HCT116 (cell line): ENCODE measurements at regions not wholly inside any gene's neighbourhood (a gene's known extent, or its start where the extent isn't known, plus 50 kb on each side); places are given as distances from the start of the nearest gene placed in this dataset.
A peak's percentile ranks its signal among the peaks of the same experiment; 100 is the strongest.

Experiments used
- ATAC-seq: fragments of 200-7000 bp; cut with Tn5 transposase; 2 replicates; pipeline ENCODE4 v1.9.1; 2020; ENCODE audit warnings: mild to moderate bottlenecking, moderate library complexity
- BruUV-seq: library from RNA; stranded (reverse); fragments of 400-500 nt; replicated peaks from 2 replicates; lab custom pipeline; 2021; lab: Mats Ljungman, UMichigan
- CTCF ChIA-PET: fragments of 300-600 bp; sonication (Branson Sonifier 250); formaldehyde crosslinking; loops from one replicate; lab custom pipeline; 2021; ENCODE audit warnings: antibody characterized with exemption; lab: Charles Lee
- POLR2A ChIA-PET: fragments of 300-600, 350-600 bp; sonication (Branson Sonifier 250); formaldehyde crosslinking; loops from one replicate; lab custom pipeline; 2021; ENCODE audit warnings: antibody characterized with exemption; lab: Charles Lee
- RAD21 ChIA-PET, 2 experiments: fragments of 300-600 bp; sonication (Branson Sonifier 250); formaldehyde crosslinking; loops; one replicate each; lab custom pipeline; 2023; ENCODE audit warnings: low total read pairs in 2 of 2; ENCODE audit not compliant: uncharacterized antibody in 2 of 2, unreplicated experiment in 2 of 2, low non-redundant PET in 1 of 2; lab: Charles Lee
- DNase-seq: peaks from one replicate; pipeline ENCODE4 v3.0.0-alpha.2; 2010; ENCODE audit warnings: low read depth, low spot score
- H2AFZ ChIP-seq: fragments of 200-600 bp; shearing (Covaris generic), sonication (generic); 2 replicates; pipeline ENCODE4 v1.6.1; 2017; ENCODE audit warnings: low read depth, mixed run types, mixed read lengths, antibody characterized with exemption, low read length; ENCODE audit not compliant: poor library complexity, severe bottlenecking
- H3K27ac ChIP-seq: 2 replicates; pipeline ENCODE4 v1.5.1; 2012; ENCODE audit warnings: low read depth, low read length
- H3K27me3 ChIP-seq: fragments of 200-600 bp; sonication (generic); 2 replicates; pipeline ENCODE4 v1.6.1; 2016; ENCODE audit warnings: mixed run types, low read length, mixed read lengths; ENCODE audit not compliant: insufficient read depth
- H3K36me3 ChIP-seq, 2 experiments: fragments of 200-500 bp in 1 of 2; fragments of 200-600 bp in 1 of 2; sonication (Bioruptor generic) in 1 of 2; sonication (generic) in 1 of 2; 2 replicates each; pipeline versions ENCODE4 v1.5.1 to v1.6.1; 2014 to 2016; ENCODE audit warnings: low read length in 2 of 2, inconsistent platforms in 1 of 2, mixed read lengths in 1 of 2, mixed run types in 1 of 2; ENCODE audit not compliant: insufficient read depth in 2 of 2, control insufficient read depth in 1 of 2
- H3K4me1 ChIP-seq, 2 experiments: fragments of 200-600 bp in 1 of 2; sonication (generic) in 1 of 2; 2 replicates each; pipeline versions ENCODE4 v1.5.1 to v1.6.1; 2012 to 2017; ENCODE audit warnings: low read length in 2 of 2, inconsistent platforms in 1 of 2, mild to moderate bottlenecking in 1 of 2, mixed read lengths in 1 of 2, mixed run types in 1 of 2, moderate library complexity in 1 of 2; ENCODE audit not compliant: insufficient read depth in 2 of 2, control insufficient read depth in 1 of 2
- H3K4me2 ChIP-seq: fragments of 200-600 bp; sonication (generic); 2 replicates; pipeline ENCODE4 v1.6.1; 2017; ENCODE audit warnings: mixed run types, low read length, mixed read lengths
- H3K4me3 ChIP-seq, 2 experiments: fragments of 200-600 bp in 1 of 2; sonication (generic) in 1 of 2; replicated peaks in 1 of 2; 2 replicates each; pipeline ENCODE4 v1.5.1; 2011 to 2016; ENCODE audit warnings: low read length in 2 of 2, control low read depth in 1 of 2, low read depth in 1 of 2, mild to moderate bottlenecking in 1 of 2, mixed read lengths in 1 of 2, mixed run types in 1 of 2
- H3K79me2 ChIP-seq: fragments of 200-600 bp; sonication (generic); 2 replicates; pipeline ENCODE4 v1.6.1; 2017; ENCODE audit warnings: mild to moderate bottlenecking, mixed run types, low read length, moderate library complexity, mixed read lengths; ENCODE audit not compliant: insufficient read depth
- H3K9ac ChIP-seq: fragments of 200-600 bp; sonication (generic); 2 replicates; pipeline ENCODE4 v1.6.1; 2016; ENCODE audit warnings: low read length, mixed read lengths
- H3K9me2 ChIP-seq: fragments of 200-600 bp; sonication (generic), shearing (Covaris generic); 2 replicates; pipeline ENCODE4 v1.6.1; 2017; ENCODE audit warnings: mixed run types, mild to moderate bottlenecking, moderate library complexity; ENCODE audit not compliant: insufficient read depth
- H3K9me3 ChIP-seq, 2 experiments: fragments of 200-500 bp in 1 of 2; fragments of 200-600 bp in 1 of 2; sonication (Bioruptor generic) in 1 of 2; sonication (generic) in 1 of 2; 2 replicates each; pipeline ENCODE4 v1.6.1; 2014 to 2017; ENCODE audit warnings: low read length in 2 of 2, mixed read lengths in 2 of 2, inconsistent platforms in 1 of 2, low read depth in 1 of 2, mild to moderate bottlenecking in 1 of 2, mixed run types in 1 of 2, moderate library complexity in 1 of 2; ENCODE audit not compliant: control insufficient read depth in 1 of 2, insufficient read depth in 1 of 2
- H4K20me1 ChIP-seq: fragments of 200-600 bp; sonication (generic), shearing (Covaris generic); 2 replicates; pipeline ENCODE4 v1.6.1; 2017; ENCODE audit warnings: mixed run types, mild to moderate bottlenecking, moderate library complexity; ENCODE audit not compliant: insufficient read depth
- CBX3 ChIP-seq: IDR thresholded peaks from 2 replicates; pipeline ENCODE4 v1.6.1; 2012; ENCODE audit warnings: low read depth
- CEBPB ChIP-seq: IDR thresholded peaks from 2 replicates; pipeline ENCODE4 v1.6.1; 2012; ENCODE audit warnings: low read depth
- EGR1 ChIP-seq: IDR thresholded peaks from 2 replicates; pipeline ENCODE4 v1.6.1; 2012; ENCODE audit warnings: low read depth
- ELF1 ChIP-seq: IDR thresholded peaks from 2 replicates; pipeline ENCODE4 v1.6.1; 2012; ENCODE audit warnings: low read depth, borderline replicate concordance
- EZH2 ChIP-seq: fragments of 200-600 bp; sonication (generic); IDR thresholded peaks from 2 replicates; pipeline ENCODE4 v1.6.1; 2017; ENCODE audit warnings: antibody characterized with exemption, mixed run types
- EZH2phosphoT487 ChIP-seq: fragments of 200-600 bp; IDR thresholded peaks from 2 replicates; pipeline ENCODE4 v1.6.1; 2018; ENCODE audit warnings: antibody characterized with exemption, borderline replicate concordance
- FOSL1 ChIP-seq: IDR thresholded peaks from 2 replicates; pipeline ENCODE4 v1.6.1; 2012; ENCODE audit warnings: low read depth
- JUND ChIP-seq: IDR thresholded peaks from 2 replicates; pipeline ENCODE4 v1.6.1; 2012
- POLR2A ChIP-seq: IDR thresholded peaks from 2 replicates; pipeline ENCODE4 v1.7.0; 2011; ENCODE audit warnings: borderline replicate concordance; ENCODE audit not compliant: insufficient read depth, insufficient read length; ENCODE audit errors: extremely low read depth
- RAD21 ChIP-seq: IDR thresholded peaks from 2 replicates; pipeline ENCODE4 v1.6.1; 2012; ENCODE audit warnings: low read depth, mild to moderate bottlenecking
- SIN3A ChIP-seq: IDR thresholded peaks from 2 replicates; pipeline ENCODE4 v1.6.1; 2012; ENCODE audit warnings: low read depth
- SRF ChIP-seq: IDR thresholded peaks from 2 replicates; pipeline ENCODE4 v1.6.1; 2012; ENCODE audit warnings: low read depth
- TCF7L2 ChIP-seq: IDR thresholded peaks from 2 replicates; pipeline ENCODE4 v1.7.0; 2011; ENCODE audit warnings: borderline replicate concordance, inconsistent platforms; ENCODE audit not compliant: insufficient read depth, insufficient read length; ENCODE audit errors: extremely low read depth
- YY1 ChIP-seq: IDR thresholded peaks from 2 replicates; pipeline ENCODE4 v1.6.1; 2011; ENCODE audit warnings: low read length, low read depth, moderate library complexity, mild to moderate bottlenecking; ENCODE audit not compliant: insufficient replicate concordance; ENCODE audit errors: extremely low read depth
- ZFX ChIP-seq: fragments of 450-650 bp; IDR thresholded peaks from 2 replicates; pipeline ENCODE4 v1.6.1; 2017
- ZNF274 ChIP-seq: fragments of 200-500 bp; sonication (Bioruptor generic); IDR thresholded peaks from 2 replicates; pipeline ENCODE4 v1.6.1; 2014; ENCODE audit warnings: mild to moderate bottlenecking, low read depth, low read length, inconsistent platforms
- intact Hi-C: fragments of 100-400 bp; cut with micrococcal nuclease; formaldehyde crosslinking; loops from 2 replicates; pipeline ENCODE4 v1.10.0; 2022
- TF ChIP-seq, protein P1 (sequence below), 3 experiments: fragments of 200-600 bp in 1 of 3; sonication (generic) in 1 of 3; IDR thresholded peaks in 2 of 3; conservative IDR thresholded peaks in 1 of 3; 2 replicates each; pipeline ENCODE4 v1.5.1; 2012 to 2017; ENCODE audit warnings: low read depth in 2 of 3, low read length in 2 of 3, antibody characterized with exemption in 1 of 3, borderline replicate concordance in 1 of 3, control low read depth in 1 of 3, mild to moderate bottlenecking in 1 of 3, mixed read lengths in 1 of 3, mixed run types in 1 of 3, moderate library complexity in 1 of 3; ENCODE audit not compliant: insufficient read depth in 1 of 3
- TF ChIP-seq, protein P2 (sequence below): IDR thresholded peaks from 2 replicates; pipeline ENCODE4 v1.6.1; 2012
- TF ChIP-seq, protein P3 (sequence below): IDR thresholded peaks from 2 replicates; pipeline ENCODE4 v1.6.1; 2012; ENCODE audit warnings: low read depth
- TF ChIP-seq, protein P4 (sequence below): IDR thresholded peaks from 2 replicates; pipeline ENCODE4 v1.6.1; 2011; ENCODE audit warnings: mild to moderate bottlenecking, low read length, moderate library complexity; ENCODE audit not compliant: insufficient replicate concordance; ENCODE audit errors: extremely low read depth

DNA sequence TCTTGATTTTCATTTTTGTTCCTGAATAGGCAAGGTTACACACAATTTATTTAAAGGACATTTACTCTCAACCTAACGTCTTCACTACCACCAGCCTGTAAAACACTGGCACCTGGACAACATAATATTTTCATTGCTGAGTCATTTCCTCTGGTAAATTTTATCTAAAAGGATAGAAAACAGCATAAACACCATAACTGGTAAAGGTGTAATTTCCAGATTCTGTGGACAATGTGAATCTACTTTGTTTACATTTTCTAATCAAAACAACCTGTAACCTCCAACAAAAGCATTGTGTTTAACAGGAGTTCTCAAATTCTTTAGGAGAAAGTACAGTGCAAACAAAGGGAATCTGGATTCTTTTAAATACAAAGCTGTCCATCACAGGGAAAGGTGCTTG is 472.0 kb upstream of the AKR1E2 start:
- ChIA-PET RAD21 (interaction anchor here in 1 of 2 experiments (0.9 kb wide), 1 partner anchor 38 kb away, joined by 3 read pairs; no protein-coding TSS in a partner anchor), POLR2A (interaction anchor here (0.9 to 2.0 kb wide), 6 partner anchors 10 to 577 kb away, joined by 3 to 12 read pairs (median 4); partner anchors contain the start of gene KLF6), CTCF (interaction anchor here (0.9 to 1.3 kb wide), 2 partner anchors 9 to 303 kb away, joined by 3 to 4 read pairs; no protein-coding TSS in a partner anchor)
- peak overlapping the region; percentile 47 for H2AFZ ChIP-seq
- peak; percentile 51 for ATAC-seq
- H3K4me1 ChIP-seq = peaks cover 25 to 34% of the 10 kb centered on the region in 2 experiments
- no peaks in the 10 kb centered on the region for H3K9me3 ChIP-seq
- intact Hi-C loops = loop anchor here (10.0 kb wide), 2 partner anchors 301 to 381 kb away; no protein-coding TSS in a partner anchor
- H3K27ac ChIP-seq = peak overlapping the region; percentile 64
- H3K9ac ChIP-seq = peak overlapping the region; percentile 54
- peak; percentile 26 for DNase-seq
- no TSS peak for BruUV-seq
- peak overlapping the region; percentile 76 for H3K4me2 ChIP-seq
- H3K36me3 ChIP-seq = no peaks in the 10 kb centered on the region
- no peaks in the 10 kb centered on the region for H3K9me2 ChIP-seq
- H3K79me2 ChIP-seq = no peaks in the 10 kb centered on the region
- H3K4me3 ChIP-seq = peak overlapping the region; percentile 1 to 47; a peak in 3 of 4 replicates
- no peaks in the 10 kb centered on the region for H4K20me1 ChIP-seq
- no peaks in the 10 kb centered on the region for H3K27me3 ChIP-seq
- TF ChIP-seq CEBPB (no peak), TCF7L2 (no peak), FOSL1 (peak; percentile 51; the same call in 1 of the 2 replicates), EZH2 (no peak), YY1 (no peak), EZH2phosphoT487 (no peak), RAD21 (0 out of 2 replicates have a peak, but pooled peaks have one; percentile 11), EGR1 (no peak), CBX3 (peak; percentile 9; the same call in 1 of the 2 replicates), ZNF274 (no peak), ELF1 (no peak), SIN3A (no peak), POLR2A (no peak), JUND (no peak; the same call in 1 of the 2 replicates), SRF (no peak), ZFX (no peak)
- TF ChIP-seq, protein P1, sequence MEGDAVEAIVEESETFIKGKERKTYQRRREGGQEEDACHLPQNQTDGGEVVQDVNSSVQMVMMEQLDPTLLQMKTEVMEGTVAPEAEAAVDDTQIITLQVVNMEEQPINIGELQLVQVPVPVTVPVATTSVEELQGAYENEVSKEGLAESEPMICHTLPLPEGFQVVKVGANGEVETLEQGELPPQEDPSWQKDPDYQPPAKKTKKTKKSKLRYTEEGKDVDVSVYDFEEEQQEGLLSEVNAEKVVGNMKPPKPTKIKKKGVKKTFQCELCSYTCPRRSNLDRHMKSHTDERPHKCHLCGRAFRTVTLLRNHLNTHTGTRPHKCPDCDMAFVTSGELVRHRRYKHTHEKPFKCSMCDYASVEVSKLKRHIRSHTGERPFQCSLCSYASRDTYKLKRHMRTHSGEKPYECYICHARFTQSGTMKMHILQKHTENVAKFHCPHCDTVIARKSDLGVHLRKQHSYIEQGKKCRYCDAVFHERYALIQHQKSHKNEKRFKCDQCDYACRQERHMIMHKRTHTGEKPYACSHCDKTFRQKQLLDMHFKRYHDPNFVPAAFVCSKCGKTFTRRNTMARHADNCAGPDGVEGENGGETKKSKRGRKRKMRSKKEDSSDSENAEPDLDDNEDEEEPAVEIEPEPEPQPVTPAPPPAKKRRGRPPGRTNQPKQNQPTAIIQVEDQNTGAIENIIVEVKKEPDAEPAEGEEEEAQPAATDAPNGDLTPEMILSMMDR (IDR thresholded peaks at IDR 0.05 in 2 of 3, conservative IDR thresholded peaks at IDR 0.05 in 1 of 3; ENCODE audit: borderline replicate concordance in 1 of 3, insufficient read depth in 1 of 3, low read depth in 2 of 3, low read length in 2 of 3) = no peak
- TF ChIP-seq, protein P2, sequence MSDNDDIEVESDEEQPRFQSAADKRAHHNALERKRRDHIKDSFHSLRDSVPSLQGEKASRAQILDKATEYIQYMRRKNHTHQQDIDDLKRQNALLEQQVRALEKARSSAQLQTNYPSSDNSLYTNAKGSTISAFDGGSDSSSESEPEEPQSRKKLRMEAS = no peak
- TF ChIP-seq, protein P3, sequence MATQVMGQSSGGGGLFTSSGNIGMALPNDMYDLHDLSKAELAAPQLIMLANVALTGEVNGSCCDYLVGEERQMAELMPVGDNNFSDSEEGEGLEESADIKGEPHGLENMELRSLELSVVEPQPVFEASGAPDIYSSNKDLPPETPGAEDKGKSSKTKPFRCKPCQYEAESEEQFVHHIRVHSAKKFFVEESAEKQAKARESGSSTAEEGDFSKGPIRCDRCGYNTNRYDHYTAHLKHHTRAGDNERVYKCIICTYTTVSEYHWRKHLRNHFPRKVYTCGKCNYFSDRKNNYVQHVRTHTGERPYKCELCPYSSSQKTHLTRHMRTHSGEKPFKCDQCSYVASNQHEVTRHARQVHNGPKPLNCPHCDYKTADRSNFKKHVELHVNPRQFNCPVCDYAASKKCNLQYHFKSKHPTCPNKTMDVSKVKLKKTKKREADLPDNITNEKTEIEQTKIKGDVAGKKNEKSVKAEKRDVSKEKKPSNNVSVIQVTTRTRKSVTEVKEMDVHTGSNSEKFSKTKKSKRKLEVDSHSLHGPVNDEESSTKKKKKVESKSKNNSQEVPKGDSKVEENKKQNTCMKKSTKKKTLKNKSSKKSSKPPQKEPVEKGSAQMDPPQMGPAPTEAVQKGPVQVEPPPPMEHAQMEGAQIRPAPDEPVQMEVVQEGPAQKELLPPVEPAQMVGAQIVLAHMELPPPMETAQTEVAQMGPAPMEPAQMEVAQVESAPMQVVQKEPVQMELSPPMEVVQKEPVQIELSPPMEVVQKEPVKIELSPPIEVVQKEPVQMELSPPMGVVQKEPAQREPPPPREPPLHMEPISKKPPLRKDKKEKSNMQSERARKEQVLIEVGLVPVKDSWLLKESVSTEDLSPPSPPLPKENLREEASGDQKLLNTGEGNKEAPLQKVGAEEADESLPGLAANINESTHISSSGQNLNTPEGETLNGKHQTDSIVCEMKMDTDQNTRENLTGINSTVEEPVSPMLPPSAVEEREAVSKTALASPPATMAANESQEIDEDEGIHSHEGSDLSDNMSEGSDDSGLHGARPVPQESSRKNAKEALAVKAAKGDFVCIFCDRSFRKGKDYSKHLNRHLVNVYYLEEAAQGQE = no peak
- TF ChIP-seq, protein P4, sequence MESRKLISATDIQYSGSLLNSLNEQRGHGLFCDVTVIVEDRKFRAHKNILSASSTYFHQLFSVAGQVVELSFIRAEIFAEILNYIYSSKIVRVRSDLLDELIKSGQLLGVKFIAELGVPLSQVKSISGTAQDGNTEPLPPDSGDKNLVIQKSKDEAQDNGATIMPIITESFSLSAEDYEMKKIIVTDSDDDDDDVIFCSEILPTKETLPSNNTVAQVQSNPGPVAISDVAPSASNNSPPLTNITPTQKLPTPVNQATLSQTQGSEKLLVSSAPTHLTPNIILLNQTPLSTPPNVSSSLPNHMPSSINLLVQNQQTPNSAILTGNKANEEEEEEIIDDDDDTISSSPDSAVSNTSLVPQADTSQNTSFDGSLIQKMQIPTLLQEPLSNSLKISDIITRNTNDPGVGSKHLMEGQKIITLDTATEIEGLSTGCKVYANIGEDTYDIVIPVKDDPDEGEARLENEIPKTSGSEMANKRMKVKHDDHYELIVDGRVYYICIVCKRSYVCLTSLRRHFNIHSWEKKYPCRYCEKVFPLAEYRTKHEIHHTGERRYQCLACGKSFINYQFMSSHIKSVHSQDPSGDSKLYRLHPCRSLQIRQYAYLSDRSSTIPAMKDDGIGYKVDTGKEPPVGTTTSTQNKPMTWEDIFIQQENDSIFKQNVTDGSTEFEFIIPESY = no peak
